Transverse colon (tissue), 4 donors: ENCODE measurements at regions not wholly inside any gene's neighbourhood (a gene's known extent, or its start where the extent isn't known, plus 50 kb on each side); places are given as distances from the start of the nearest gene placed in this dataset.

Source experiments
- DNase-seq: peaks from one replicate; pipeline ENCODE4 v3.0.0-alpha.2; 2019
- H3K27ac ChIP-seq, 4 donors: fragments of 200-600 bp; sonication (generic); 2 replicates each; pipeline ENCODE4 v1.5.1; 2016 to 2018; ENCODE audit warnings: inconsistent platforms in 4 of 4
- H3K27me3 ChIP-seq: fragments of 200-600 bp; sonication (generic); 2 replicates; pipeline ENCODE4 v1.5.1; 2017; ENCODE audit warnings: inconsistent platforms
- H3K36me3 ChIP-seq, 4 donors: fragments of 200-600 bp; sonication (generic); 2 replicates each; pipeline ENCODE4 v1.5.1; 2017 to 2019; ENCODE audit warnings: inconsistent platforms in 4 of 4
- H3K4me1 ChIP-seq, 4 donors: fragments of 200-600 bp; sonication (generic); 2 replicates each; pipeline ENCODE4 v1.5.1; 2017 to 2020; ENCODE audit warnings: inconsistent platforms in 4 of 4
- H3K4me3 ChIP-seq, 4 donors: fragments of 200-600 bp; sonication (generic); 1 replicate in 1 of 4; 2 replicates in 3 of 4; pipeline versions ENCODE4 v1.5.1 to v1.6.1; 2017 to 2019; ENCODE audit warnings: inconsistent platforms in 4 of 4
- H3K9me3 ChIP-seq, 2 donors: fragments of 200-600 bp; sonication (generic); 2 replicates each; pipeline ENCODE4 v1.5.1; 2017 to 2019; ENCODE audit warnings: inconsistent platforms in 2 of 2
- EP300 ChIP-seq: sonication (generic); formaldehyde crosslinking; IDR thresholded peaks from one replicate; pipeline ENCODE4 v1.6.1; 2017; ENCODE audit warnings: antibody characterized with exemption, low read depth
- POLR2A ChIP-seq: fragments of 450-650 bp; IDR thresholded peaks from one replicate; pipeline ENCODE4 v1.6.1; 2016; ENCODE audit warnings: antibody characterized with exemption, mild to moderate bottlenecking, moderate library complexity
- POLR2AphosphoS5 ChIP-seq, 3 donors: sonication (generic); formaldehyde crosslinking; IDR thresholded peaks; one replicate each; pipeline ENCODE4 v1.6.1; 2016; ENCODE audit warnings: antibody characterized with exemption in 3 of 3
- WGBS, 2 donors: methylation state at CpG; one replicate each; pipeline ENCODE4 v1.1.5; 2018; ENCODE audit warnings: low coverage in 1 of 2; 5-methylcytosine and 5-hydroxymethylcytosine counted together
- in situ Hi-C, 4 donors: fragments of 200-750 bp; cut with MboI; loops; one replicate each; pipeline versions ENCODE4 v1.15.0 to v1.15.1; 2017; ENCODE audit warnings: low sequenced_read_pairs in 3 of 4, low pct_ligation_motif_present in 1 of 4, low pct_unique_long_range_greater_than_20kb in 1 of 4
- intact Hi-C: fragments of 100-400 bp; cut with DNase I; formaldehyde crosslinking; loops from one replicate; pipeline ENCODE4 v1.15.1; 2023; ENCODE audit warnings: low total_unique reads
- TF ChIP-seq, protein P1 (sequence below), 5 experiments: fragments of 200-600 bp in 3 of 5; fragments of 450-650 bp in 2 of 5; sonication (generic) in 3 of 5; IDR thresholded peaks; 1 replicate in 2 of 5; 2 replicates in 3 of 5; pipeline ENCODE4 v1.5.1; 2016 to 2017; ENCODE audit warnings: antibody characterized with exemption in 5 of 5, inconsistent platforms in 3 of 5, mild to moderate bottlenecking in 2 of 5, moderate library complexity in 1 of 5

DNA sequence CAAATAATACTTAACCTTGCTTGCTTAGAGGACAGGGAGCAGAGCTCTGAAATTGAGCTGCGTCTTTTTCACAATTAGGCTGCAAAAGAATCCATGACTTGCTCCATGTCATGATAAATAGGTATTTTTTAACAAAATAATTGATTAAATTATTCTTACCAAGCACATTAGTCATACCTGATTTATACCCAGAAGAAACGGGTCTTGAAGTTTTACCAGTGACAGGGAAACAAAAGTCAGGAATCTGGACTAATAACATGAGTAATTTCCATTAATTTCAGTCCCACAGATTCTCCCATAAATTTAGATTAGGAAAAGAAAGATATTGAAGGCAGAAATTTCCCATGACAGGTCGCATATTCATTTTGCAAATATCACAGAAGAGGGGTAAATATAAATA lies 85.0 kb upstream of the BMP5 start:
- Histone ChIP-seq H3K36me3 (no peaks in the 10 kb centered on the region), H3K4me1 (no peaks in the 10 kb centered on the region), H3K4me3 (no peak overlapping the region), H3K27ac (no peak overlapping the region), H3K27me3 (no peaks in the 10 kb centered on the region), H3K9me3 (no peaks in the 10 kb centered on the region)
- no peak for TF ChIP-seq EP300
- TF ChIP-seq POLR2AphosphoS5 (IDR thresholded peaks at IDR 0.05) = no peak
- no peak for TF ChIP-seq POLR2A
- intact Hi-C loops (no loop called here), in situ Hi-C loops (no loop called here)
- 78 to 87% methylated on average over 3 of the region's 3 CpGs for WGBS, 2 donors
- DNase-seq = no peak

DNA sequence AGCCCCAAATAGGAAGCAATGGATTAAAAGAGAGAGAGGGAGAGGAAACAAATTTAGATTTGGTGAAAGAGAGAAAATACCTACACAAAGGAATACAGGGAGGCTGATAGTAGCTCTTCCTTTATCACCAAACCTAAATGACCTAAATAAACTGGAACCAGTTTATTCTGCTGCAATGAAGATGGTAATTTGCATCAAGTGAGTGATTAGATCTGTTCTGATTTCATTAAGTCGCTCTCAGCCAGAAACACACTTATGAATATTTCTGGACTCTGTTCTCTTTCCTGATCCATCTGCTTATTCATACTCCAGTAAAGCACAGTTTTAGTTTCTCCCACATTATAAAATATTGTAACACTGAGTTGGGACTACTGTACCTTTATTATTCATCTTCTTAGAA lies 83.4 kb upstream of the BMP5 start:
- Histone ChIP-seq H3K27me3 (no peaks in the 10 kb centered on the region), H3K4me1 (peaks cover 0 to under 1% (median 0%) of the 10 kb centered on the region in 4 donors), H3K27ac (no peak overlapping the region), H3K4me3 (no peak overlapping the region), H3K36me3 (no peaks in the 10 kb centered on the region), H3K9me3 (no peaks in the 10 kb centered on the region)
- in situ Hi-C loops = no loop called here
- 67 to 81% methylated on average over 1 of the region's 1 CpG for WGBS, 2 donors
- intact Hi-C loops = loop anchor here (5.0 kb wide), 1 partner anchor 516 kb away; no protein-coding TSS in a partner anchor
- no peak for DNase-seq
- TF ChIP-seq POLR2A (no peak), EP300 (no peak), POLR2AphosphoS5 (IDR thresholded peaks at IDR 0.05) (no peak)

DNA sequence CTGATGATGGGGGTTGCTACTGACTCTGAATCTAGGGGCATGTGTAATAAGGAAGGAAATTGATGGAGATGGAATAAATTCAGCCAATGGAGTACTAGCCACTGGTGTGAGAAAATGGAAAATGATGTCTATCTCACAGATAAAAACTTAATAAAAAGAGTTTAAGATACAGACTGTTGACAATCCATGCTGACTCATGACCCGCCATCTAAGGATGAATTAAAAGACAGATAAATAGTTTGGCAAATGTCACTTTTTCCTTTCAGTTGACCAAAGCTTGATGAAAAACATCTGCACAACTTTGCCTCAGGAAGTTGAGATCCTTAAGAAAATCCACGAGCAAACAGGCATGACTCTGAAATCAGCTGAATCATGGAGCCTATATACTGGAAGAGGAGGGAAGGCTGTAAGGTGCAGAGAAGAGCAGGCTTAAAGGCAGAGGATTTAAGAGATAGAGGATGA lies 82.6 kb upstream of the BMP5 start:
- TF ChIP-seq POLR2A = no peak
- TF ChIP-seq EP300 = no peak
- no peak for TF ChIP-seq POLR2AphosphoS5 (IDR thresholded peaks at IDR 0.05)
- TF ChIP-seq, protein P1, sequence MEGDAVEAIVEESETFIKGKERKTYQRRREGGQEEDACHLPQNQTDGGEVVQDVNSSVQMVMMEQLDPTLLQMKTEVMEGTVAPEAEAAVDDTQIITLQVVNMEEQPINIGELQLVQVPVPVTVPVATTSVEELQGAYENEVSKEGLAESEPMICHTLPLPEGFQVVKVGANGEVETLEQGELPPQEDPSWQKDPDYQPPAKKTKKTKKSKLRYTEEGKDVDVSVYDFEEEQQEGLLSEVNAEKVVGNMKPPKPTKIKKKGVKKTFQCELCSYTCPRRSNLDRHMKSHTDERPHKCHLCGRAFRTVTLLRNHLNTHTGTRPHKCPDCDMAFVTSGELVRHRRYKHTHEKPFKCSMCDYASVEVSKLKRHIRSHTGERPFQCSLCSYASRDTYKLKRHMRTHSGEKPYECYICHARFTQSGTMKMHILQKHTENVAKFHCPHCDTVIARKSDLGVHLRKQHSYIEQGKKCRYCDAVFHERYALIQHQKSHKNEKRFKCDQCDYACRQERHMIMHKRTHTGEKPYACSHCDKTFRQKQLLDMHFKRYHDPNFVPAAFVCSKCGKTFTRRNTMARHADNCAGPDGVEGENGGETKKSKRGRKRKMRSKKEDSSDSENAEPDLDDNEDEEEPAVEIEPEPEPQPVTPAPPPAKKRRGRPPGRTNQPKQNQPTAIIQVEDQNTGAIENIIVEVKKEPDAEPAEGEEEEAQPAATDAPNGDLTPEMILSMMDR (IDR thresholded peaks at IDR 0.05) = no peak
- no peak for DNase-seq
- in situ Hi-C loops = no loop called here
- intact Hi-C loops = loop anchor here (5.0 kb wide), 1 partner anchor 516 kb away; no protein-coding TSS in a partner anchor
- H3K36me3 ChIP-seq = no peaks in the 10 kb centered on the region
- no peaks in the 10 kb centered on the region for H3K9me3 ChIP-seq
- 56 to 67% methylated on average over 2 of the region's 2 CpGs for WGBS, 2 donors
- H3K27me3 ChIP-seq = no peaks in the 10 kb centered on the region
- no peak overlapping the region for H3K27ac ChIP-seq
- peaks cover 0 to 3% (median 0%) of the 10 kb centered on the region in 4 donors for H3K4me1 ChIP-seq
- no peak overlapping the region for H3K4me3 ChIP-seq

DNA sequence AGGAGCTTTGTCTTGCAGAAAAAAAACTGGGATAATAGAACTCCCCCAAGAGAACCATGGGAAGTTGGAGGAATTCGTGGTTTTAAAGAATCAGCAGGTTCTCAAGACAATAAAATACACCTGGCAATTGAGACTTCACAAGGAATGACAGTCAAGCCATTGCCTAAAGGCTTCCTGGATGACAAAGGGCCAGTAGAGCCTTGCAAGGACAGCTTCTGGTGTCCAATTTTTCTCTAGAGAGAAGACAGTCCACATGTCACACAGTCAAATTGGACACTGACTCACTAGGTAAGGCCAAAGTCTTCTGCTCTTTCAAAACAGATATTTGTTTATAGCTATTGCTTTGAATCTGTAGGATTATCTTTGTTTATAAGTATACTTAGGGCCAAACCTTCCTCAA lies 80.3 kb upstream of the BMP5 start:
- no peaks in the 10 kb centered on the region for H3K27me3 ChIP-seq
- no peak overlapping the region for H3K27ac ChIP-seq
- intact Hi-C loops = loop anchor here (5.0 kb wide), 1 partner anchor 513 kb away; no protein-coding TSS in a partner anchor
- peaks cover 0 to 3% (median 0%) of the 10 kb centered on the region in 4 donors for H3K4me1 ChIP-seq
- no peaks in the 10 kb centered on the region for H3K36me3 ChIP-seq
- TF ChIP-seq, protein P1 (IDR thresholded peaks at IDR 0.05) = no peak
- no peaks in the 10 kb centered on the region for H3K9me3 ChIP-seq
- 46% methylated on average over 1 of the region's 1 CpG; no CpG with 5 or more reads in 1 of the 2 donors for WGBS, 2 donors
- no peak overlapping the region for H3K4me3 ChIP-seq
- no peak for DNase-seq
- in situ Hi-C loops = no loop called here

DNA sequence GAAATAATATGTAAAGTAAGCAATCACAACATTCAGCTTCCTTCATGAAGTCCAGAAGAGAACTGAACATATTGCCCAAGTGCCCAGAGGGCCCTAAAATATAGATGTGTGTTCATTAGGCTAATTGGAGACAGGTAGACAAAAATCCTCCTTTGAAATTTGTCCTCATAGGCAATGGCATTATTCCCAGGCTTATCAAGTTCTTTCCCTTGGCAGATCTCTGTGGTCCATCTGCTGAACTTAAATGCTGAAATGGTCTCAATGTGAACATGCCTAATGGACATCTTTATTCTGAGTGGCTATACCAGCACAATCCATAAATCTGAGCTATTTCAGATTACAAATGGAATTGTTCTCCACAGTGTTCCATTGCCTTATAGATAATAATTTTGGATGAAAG lies 79.0 kb upstream of the BMP5 start:
- no peak overlapping the region for H3K27ac ChIP-seq
- intact Hi-C loops = no loop called here
- no peak overlapping the region for H3K4me3 ChIP-seq
- no peaks in the 10 kb centered on the region for H3K9me3 ChIP-seq
- no peaks in the 10 kb centered on the region for H3K27me3 ChIP-seq
- in situ Hi-C loops = no loop called here
- DNase-seq = no peak
- TF ChIP-seq POLR2A (no peak), POLR2AphosphoS5 (IDR thresholded peaks at IDR 0.05) (no peak), EP300 (no peak)
- TF ChIP-seq, protein P1 (IDR thresholded peaks at IDR 0.05) = no peak
- H3K36me3 ChIP-seq = no peaks in the 10 kb centered on the region
- H3K4me1 ChIP-seq = peaks cover 0 to 3% (median 0%) of the 10 kb centered on the region in 4 donors
